Uterus (tissue), 3 donors: ENCODE measurements at regions not wholly inside any gene's neighbourhood (a gene's known extent, or its start where the extent isn't known, plus 50 kb on each side); places are given as distances from the start of the nearest gene placed in this dataset.

Experiments used
- DNase-seq, 2 donors: peaks; one replicate each; pipeline ENCODE4 v3.0.0-alpha.2; 2019 to 2020
- H3K27ac ChIP-seq, 2 donors: fragments of 200-600 bp; sonication (generic); 1 replicate in 1 of 2; 2 replicates in 1 of 2; pipeline ENCODE4 v1.5.1; 2016 to 2018
- H3K27me3 ChIP-seq, 2 donors: fragments of 200-600 bp; sonication (generic); one replicate each; pipeline ENCODE4 v1.5.1; 2018 to 2019; ENCODE audit warnings: control low read depth in 1 of 2
- H3K36me3 ChIP-seq, 2 donors: fragments of 200-600 bp; sonication (generic); one replicate each; pipeline ENCODE4 v1.5.1; 2019; ENCODE audit warnings: control low read depth in 1 of 2
- H3K4me1 ChIP-seq, 2 donors: fragments of 200-600 bp; sonication (generic); one replicate each; pipeline ENCODE4 v1.5.1; 2018 to 2019; ENCODE audit warnings: control low read depth in 1 of 2
- H3K4me3 ChIP-seq, 2 donors: fragments of 200-600 bp; sonication (generic); 1 replicate in 1 of 2; 2 replicates in 1 of 2; pipeline ENCODE4 v1.5.1; 2018 to 2019; ENCODE audit warnings: mild to moderate bottlenecking in 1 of 2
- H3K9me3 ChIP-seq, 2 donors: fragments of 200-600 bp; sonication (generic); one replicate each; pipeline ENCODE4 v1.5.1; 2019; ENCODE audit warnings: control low read depth in 1 of 2
- POLR2A ChIP-seq, 2 donors: fragments of 450-650 bp; IDR thresholded peaks; one replicate each; pipeline ENCODE4 v1.6.1; 2016; ENCODE audit warnings: antibody characterized with exemption in 2 of 2, mild to moderate bottlenecking in 1 of 2, moderate library complexity in 1 of 2
- intact Hi-C: fragments of 100-400 bp; cut with DNase I; formaldehyde crosslinking; loops from one replicate; pipeline ENCODE4 v1.15.1; 2023; ENCODE audit warnings: low total_unique reads
- TF ChIP-seq, protein P1 (sequence below), 4 experiments: fragments of 200-600 bp in 2 of 4; fragments of 450-650 bp in 2 of 4; sonication (generic) in 2 of 4; IDR thresholded peaks; one replicate each; pipeline ENCODE4 v1.5.1; 2016 to 2019; ENCODE audit warnings: antibody characterized with exemption in 4 of 4, mild to moderate bottlenecking in 2 of 4, moderate library complexity in 1 of 4
- donor health status: DM: yes; HTN: yes; CAD: no.

DNA sequence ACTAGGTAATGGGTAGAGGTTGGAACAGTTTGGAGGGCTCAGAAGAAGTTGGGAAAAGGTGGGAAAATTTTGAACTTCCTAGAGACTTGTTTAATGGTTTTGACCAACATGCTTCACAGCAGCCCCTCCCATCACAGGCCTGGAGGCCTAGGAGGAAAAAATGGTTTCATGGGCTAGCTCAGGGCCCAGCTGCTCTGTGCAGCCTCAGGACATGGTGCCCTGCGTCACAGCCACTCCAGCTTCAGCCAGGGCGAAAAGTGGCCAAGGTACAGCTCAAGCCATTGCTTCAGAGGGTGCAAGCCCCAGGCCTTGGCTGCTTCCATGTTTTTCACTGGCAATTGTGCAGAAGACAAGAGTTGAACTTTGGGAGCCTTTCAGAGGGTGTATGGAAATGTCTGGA lies 453.7 kb downstream of the LRRC70 start:
- no peak for DNase-seq
- TF ChIP-seq, protein P1, sequence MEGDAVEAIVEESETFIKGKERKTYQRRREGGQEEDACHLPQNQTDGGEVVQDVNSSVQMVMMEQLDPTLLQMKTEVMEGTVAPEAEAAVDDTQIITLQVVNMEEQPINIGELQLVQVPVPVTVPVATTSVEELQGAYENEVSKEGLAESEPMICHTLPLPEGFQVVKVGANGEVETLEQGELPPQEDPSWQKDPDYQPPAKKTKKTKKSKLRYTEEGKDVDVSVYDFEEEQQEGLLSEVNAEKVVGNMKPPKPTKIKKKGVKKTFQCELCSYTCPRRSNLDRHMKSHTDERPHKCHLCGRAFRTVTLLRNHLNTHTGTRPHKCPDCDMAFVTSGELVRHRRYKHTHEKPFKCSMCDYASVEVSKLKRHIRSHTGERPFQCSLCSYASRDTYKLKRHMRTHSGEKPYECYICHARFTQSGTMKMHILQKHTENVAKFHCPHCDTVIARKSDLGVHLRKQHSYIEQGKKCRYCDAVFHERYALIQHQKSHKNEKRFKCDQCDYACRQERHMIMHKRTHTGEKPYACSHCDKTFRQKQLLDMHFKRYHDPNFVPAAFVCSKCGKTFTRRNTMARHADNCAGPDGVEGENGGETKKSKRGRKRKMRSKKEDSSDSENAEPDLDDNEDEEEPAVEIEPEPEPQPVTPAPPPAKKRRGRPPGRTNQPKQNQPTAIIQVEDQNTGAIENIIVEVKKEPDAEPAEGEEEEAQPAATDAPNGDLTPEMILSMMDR (IDR thresholded peaks at IDR 0.05), result no peak
- no peak for TF ChIP-seq POLR2A (IDR thresholded peaks at IDR 0.05)
- H3K4me3 ChIP-seq, result no peak overlapping the region
- intact Hi-C loops, result no loop called here
- H3K9me3 ChIP-seq, result peaks cover 0 to 3% of the 10 kb centered on the region in 2 donors
- H3K27me3 ChIP-seq, result no peaks in the 10 kb centered on the region
- H3K4me1 ChIP-seq, result no peaks in the 10 kb centered on the region
- H3K36me3 ChIP-seq, result no peaks in the 10 kb centered on the region
- H3K27ac ChIP-seq, result no peak overlapping the region

DNA sequence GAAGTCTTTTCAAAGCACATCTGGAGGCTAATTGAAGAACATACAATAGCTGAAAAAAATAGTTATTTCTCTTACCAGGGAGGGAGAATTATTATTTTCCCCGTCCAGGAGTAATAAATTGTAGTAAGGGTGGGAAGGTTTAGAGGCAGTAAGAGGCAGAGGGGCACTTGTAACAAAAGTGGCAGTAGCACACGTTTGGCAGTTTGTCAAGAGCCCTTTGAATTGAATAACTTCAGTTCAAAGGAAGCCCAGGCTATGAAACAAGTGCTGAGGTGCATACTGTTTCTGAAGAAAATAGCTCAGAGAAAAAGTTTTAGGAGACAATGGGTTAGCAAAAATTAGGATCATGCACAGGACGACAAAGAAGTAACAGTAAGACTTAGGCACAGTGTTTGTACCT lies 451.3 kb downstream of the LRRC70 start:
- no peak overlapping the region for H3K27ac ChIP-seq
- peaks cover 0 to 3% of the 10 kb centered on the region in 2 donors for H3K9me3 ChIP-seq
- TF ChIP-seq POLR2A (IDR thresholded peaks at IDR 0.05), result no peak
- TF ChIP-seq, protein P1 (IDR thresholded peaks at IDR 0.05), result no peak
- intact Hi-C loops, result no loop called here
- H3K36me3 ChIP-seq, result no peaks in the 10 kb centered on the region
- DNase-seq, result no peak
- no peaks in the 10 kb centered on the region for H3K27me3 ChIP-seq
- no peak overlapping the region for H3K4me3 ChIP-seq
- H3K4me1 ChIP-seq, result no peaks in the 10 kb centered on the region

DNA sequence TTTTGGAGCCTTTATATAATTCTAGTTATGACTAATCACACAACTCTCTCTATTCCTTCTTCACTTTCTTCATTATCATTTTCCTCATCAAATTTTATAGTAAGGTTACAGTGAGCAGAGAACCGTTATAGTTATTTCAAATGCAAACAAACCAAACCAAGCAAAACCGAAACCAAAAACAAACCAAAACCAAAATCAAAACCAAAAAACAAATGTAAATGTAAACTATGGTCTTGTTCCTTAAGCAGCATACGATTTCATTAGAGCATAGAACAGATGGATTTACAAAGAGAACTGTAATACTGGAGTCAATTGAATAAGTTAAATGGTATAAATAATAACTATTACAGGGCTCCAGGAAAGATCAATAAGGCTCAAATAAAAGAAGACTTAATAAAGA lies 447.1 kb downstream of the LRRC70 start:
- H3K27me3 ChIP-seq, result no peaks in the 10 kb centered on the region
- H3K27ac ChIP-seq, result no peak overlapping the region
- DNase-seq, result no peak
- intact Hi-C loops, result no loop called here
- TF ChIP-seq, protein P1 (IDR thresholded peaks at IDR 0.05), result no peak
- TF ChIP-seq POLR2A (IDR thresholded peaks at IDR 0.05), result no peak
- no peaks in the 10 kb centered on the region for H3K36me3 ChIP-seq
- H3K4me1 ChIP-seq, result no peaks in the 10 kb centered on the region
- H3K9me3 ChIP-seq, result no peaks in the 10 kb centered on the region
- H3K4me3 ChIP-seq, result no peak overlapping the region

DNA sequence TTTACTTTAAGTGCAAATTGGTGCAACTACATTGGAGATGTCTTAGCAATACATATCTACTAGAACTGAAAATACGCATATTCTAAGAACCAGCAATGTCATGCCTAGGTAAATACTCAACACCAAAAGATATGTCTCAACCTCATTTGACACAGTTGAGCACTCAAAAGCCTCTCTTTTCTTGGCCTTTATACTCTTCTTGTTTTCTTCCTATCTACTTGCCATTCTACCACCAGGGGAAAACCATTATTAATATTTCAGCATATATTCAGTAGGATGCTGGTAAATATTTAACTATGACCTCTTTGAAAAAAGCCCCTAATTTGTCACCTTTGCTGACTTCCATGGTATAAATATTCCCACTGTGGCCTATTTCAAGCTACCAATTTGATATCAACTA lies 443.8 kb downstream of the LRRC70 start:
- no peaks in the 10 kb centered on the region for H3K36me3 ChIP-seq
- H3K9me3 ChIP-seq, result no peaks in the 10 kb centered on the region
- no peak for DNase-seq
- H3K4me1 ChIP-seq, result no peaks in the 10 kb centered on the region
- TF ChIP-seq, protein P1 (IDR thresholded peaks at IDR 0.05), result no peak
- no peak for TF ChIP-seq POLR2A (IDR thresholded peaks at IDR 0.05)
- no peak overlapping the region for H3K4me3 ChIP-seq
- no peaks in the 10 kb centered on the region for H3K27me3 ChIP-seq
- no peak overlapping the region for H3K27ac ChIP-seq
- intact Hi-C loops, result no loop called here

DNA sequence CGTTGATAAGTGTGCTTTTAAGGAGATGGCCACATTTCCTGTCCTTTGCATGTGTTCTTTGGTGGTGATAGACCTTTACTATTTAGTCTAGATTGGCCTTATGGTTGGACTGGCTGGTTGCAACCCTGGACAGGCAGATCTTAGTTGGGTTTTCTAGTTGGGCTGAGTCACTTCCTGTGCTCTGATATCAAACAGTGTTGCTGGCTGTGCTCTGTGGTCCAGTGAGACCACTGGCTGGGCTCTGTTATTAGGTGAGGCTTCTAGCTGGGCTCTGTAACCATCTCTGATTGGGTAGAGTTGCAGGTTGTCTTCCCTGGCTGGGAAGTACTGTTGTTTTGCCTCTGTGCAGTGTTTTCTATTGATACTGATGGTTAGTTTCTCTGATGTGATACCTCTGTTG lies 432.5 kb downstream of the LRRC70 start:
- Histone ChIP-seq H3K27ac (no peak overlapping the region), H3K36me3 (no peaks in the 10 kb centered on the region), H3K9me3 (no peaks in the 10 kb centered on the region), H3K4me1 (no peaks in the 10 kb centered on the region), H3K4me3 (no peak overlapping the region), H3K27me3 (no peaks in the 10 kb centered on the region)
- DNase-seq, result no peak
- TF ChIP-seq, protein P1 (IDR thresholded peaks at IDR 0.05), result no peak
- TF ChIP-seq POLR2A (IDR thresholded peaks at IDR 0.05), result no peak
- intact Hi-C loops, result no loop called here
